GM13976 (cell line): ENCODE measurements at regions not wholly inside any gene's neighbourhood (a gene's known extent, or its start where the extent isn't known, plus 50 kb on each side); places are given as distances from the start of the nearest gene placed in this dataset.
"Not testable (repeated sequence)": the region's sequence is repeated elsewhere in the genome, so short reads cannot be mapped to it uniquely, and the experiment has no call there.

Experiments
- DNase-seq: peaks from one replicate; pipeline ENCODE4 v3.0.0; 2012; ENCODE audit warnings: low spot score
- in situ Hi-C: fragments of 300-500 bp; cut with MboI; formaldehyde crosslinking; loops from one replicate; pipeline ENCODE4 v1.12.0; 2022; ENCODE audit warnings: low sequenced_read_pairs, mixed read lengths, inconsistent platforms; ENCODE audit not compliant: unreplicated experiment
- TF ChIP-seq, protein P1 (sequence below): IDR thresholded peaks from 2 replicates; pipeline ENCODE4 v1.5.1; 2012; ENCODE audit warnings: borderline replicate concordance, mild to moderate bottlenecking; ENCODE audit not compliant: insufficient read depth; ENCODE audit errors: extremely low read depth, missing control alignments, control extremely low read depth

GRCh38 chr5:148880197-148880596 is 53.8 kb downstream of the ADRB2 start:
- TF ChIP-seq, protein P1, sequence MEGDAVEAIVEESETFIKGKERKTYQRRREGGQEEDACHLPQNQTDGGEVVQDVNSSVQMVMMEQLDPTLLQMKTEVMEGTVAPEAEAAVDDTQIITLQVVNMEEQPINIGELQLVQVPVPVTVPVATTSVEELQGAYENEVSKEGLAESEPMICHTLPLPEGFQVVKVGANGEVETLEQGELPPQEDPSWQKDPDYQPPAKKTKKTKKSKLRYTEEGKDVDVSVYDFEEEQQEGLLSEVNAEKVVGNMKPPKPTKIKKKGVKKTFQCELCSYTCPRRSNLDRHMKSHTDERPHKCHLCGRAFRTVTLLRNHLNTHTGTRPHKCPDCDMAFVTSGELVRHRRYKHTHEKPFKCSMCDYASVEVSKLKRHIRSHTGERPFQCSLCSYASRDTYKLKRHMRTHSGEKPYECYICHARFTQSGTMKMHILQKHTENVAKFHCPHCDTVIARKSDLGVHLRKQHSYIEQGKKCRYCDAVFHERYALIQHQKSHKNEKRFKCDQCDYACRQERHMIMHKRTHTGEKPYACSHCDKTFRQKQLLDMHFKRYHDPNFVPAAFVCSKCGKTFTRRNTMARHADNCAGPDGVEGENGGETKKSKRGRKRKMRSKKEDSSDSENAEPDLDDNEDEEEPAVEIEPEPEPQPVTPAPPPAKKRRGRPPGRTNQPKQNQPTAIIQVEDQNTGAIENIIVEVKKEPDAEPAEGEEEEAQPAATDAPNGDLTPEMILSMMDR, result no peak
- in situ Hi-C loops, result no loop called here

DNA sequence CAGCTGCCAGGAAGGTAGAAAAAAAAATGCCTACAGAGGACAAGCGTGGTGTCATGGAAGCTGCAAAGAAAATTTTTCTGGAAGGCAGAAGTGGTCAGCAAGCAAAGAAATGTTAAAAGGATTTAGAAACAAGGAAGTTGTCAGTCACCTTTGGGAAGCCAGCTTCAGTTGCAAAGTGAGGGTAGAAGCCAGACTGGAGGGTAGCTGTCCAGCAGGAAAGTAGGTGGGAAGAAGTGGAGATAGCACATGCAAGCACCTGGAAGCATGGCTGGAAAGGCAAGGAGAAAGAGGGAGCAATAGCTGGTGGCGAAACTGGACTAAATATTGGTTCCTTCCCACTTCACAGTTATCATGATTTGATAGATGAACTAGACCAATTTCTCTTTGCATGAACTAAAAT is 54.3 kb downstream of the ADRB2 start:
- TF ChIP-seq, protein P1, result no peak
- in situ Hi-C loops, result no loop called here
- DNase-seq, result no peak

More at GRCh38 chr5:148880197-148880596, 53.8 kb downstream of the ADRB2 start:
- no peak for DNase-seq

DNA sequence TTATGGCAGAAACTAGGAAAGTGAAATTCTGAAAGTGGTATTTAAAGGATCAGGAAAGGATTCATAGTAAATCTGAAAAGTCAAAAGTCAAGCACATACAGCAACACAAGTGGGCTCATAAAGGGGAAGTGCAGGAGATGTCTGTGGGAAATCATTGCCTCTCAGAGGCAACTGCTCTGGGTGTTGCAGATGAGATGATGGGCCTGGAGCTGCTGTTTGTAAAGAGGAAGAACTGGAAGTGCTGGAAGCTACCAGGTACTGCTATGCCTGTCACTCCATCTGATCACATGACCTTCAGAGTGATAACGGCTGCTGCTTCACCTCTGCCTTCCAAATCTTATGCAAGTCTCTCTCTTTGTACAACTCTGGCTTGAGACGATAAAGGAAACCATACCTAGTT is 55.9 kb downstream of the ADRB2 start:
- no peak for DNase-seq
- TF ChIP-seq, protein P1, result no peak
- in situ Hi-C loops, result no loop called here

- no peak for DNase-seq
- in situ Hi-C loops, result no loop called here
- TF ChIP-seq, protein P1, result no peak
Observed at GRCh38 chr5:148884339-148885020, 58.1 kb downstream of the ADRB2 start.

DNA sequence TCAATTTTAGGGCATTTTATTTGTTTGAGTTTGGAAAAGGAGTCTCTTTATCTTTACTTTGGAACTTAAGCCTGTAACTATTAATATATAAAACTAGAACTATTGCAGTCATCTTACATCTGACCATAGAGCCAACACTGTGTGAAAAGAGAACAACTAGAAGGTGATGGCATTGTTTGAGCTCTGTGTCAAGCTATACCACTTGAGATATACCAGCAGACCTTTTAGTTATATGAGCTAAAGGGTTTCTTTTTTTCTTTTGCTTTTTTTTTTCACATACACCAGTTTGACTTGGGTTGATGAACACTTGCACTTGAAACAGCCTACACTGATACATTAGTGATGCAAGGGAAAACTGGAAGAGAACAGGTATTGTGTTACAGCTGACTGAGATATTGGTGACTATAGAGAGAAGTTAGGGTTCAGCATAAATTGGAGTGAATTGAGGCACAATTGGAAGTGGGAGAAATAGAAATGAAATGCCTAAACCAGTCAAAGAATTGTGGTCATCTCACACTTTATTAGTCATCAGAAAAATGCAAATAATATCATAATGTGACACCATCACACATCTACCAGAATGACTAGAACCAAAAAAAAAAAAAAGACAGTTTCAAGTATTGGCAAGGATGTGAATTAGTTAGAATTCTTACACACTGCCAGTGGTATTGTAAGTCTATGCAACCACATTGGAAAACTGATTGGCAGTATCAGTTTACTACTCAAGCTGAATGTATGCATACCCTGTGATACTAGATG is 60.9 kb downstream of the ADRB2 start:
- no peak for DNase-seq
- TF ChIP-seq, protein P1, result no peak
- in situ Hi-C loops, result no loop called here

DNA sequence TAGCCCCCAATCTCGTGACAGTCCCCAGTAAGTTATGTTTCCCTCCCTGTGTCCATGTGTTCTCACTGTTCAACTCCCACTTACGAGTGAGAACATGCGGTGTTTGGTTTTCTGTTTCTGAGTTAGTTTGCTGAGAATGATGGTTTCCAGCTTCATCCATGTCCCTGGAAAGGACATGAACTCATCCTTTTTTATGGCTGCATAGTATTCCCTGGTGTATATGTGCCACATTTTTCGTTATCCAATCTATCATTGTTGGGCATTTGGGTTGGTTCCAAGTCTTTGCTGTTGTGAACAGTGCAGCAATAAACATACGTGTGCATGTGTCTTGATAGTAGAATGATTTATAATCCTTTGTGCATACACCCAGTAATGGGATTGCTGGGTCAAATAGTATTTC is 63.5 kb downstream of the ADRB2 start:
- in situ Hi-C loops, DNase-seq: not testable (repeated sequence)

GRCh38 chr5:148895441-148895840 is 69.0 kb downstream of the ADRB2 start:
- in situ Hi-C loops, DNase-seq: not testable (repeated sequence)
